OCI-LY7 (cell line): ENCODE measurements at regions not wholly inside any gene's neighbourhood (a gene's known extent, or its start where the extent isn't known, plus 50 kb on each side); places are given as distances from the start of the nearest gene placed in this dataset.

Experiments used
- CTCF ChIP-seq: fragments of 200-600 bp; sonication (generic); conservative IDR thresholded peaks from 2 replicates; pipeline ENCODE4 v1.5.1; 2014; ENCODE audit warnings: mild to moderate bottlenecking, antibody characterized with exemption, low read length, moderate library complexity, mixed read lengths
- EZH2phosphoT487 ChIP-seq: fragments of 200-600 bp; sonication (generic); IDR thresholded peaks from 2 replicates; pipeline ENCODE4 v1.6.1; 2018; ENCODE audit warnings: low read depth, borderline replicate concordance, mild to moderate bottlenecking, mixed run types, antibody characterized with exemption, low read length, moderate library complexity, mixed read lengths

- no peak for TF ChIP-seq CTCF
- TF ChIP-seq EZH2phosphoT487 = no peak
These were observed 318.8 kb upstream of the NEGR1 start for GRCh38 chr1:72601035-72601674.
